ENCODE measurements at regions not wholly inside any gene's neighbourhood (a gene's known extent, or its start where the extent isn't known, plus 50 kb on each side); places are given as distances from the start of the nearest gene placed in this dataset.
A peak's percentile ranks its signal among the peaks of the same experiment; 100 is the strongest.

- TF ChIP-seq ZNF655 (CRISPR knock-in tag; IDR thresholded peaks at IDR 0.05) (no peak), ZMIZ1 (IDR thresholded peaks at IDR 0.05; ENCODE audit: low read depth in 2 of 2, low read length in 2 of 2) (no peak), FOXK2 (conservative IDR thresholded peaks at IDR 0.05 in 1 of 2, IDR thresholded peaks at IDR 0.05 in 1 of 2; ENCODE audit: low read depth in 2 of 2) (no peak), HLTF (IDR thresholded peaks at IDR 0.05) (no peak), E2F6 (IDR thresholded peaks at IDR 0.05; ENCODE audit: borderline replicate concordance in 1 of 2, extremely low read depth in 1 of 2, insufficient read depth in 1 of 2, insufficient read length in 1 of 2, low read depth in 1 of 2, low read length in 1 of 2, poor library complexity in 1 of 2, severe bottlenecking in 1 of 2) (no peak), TFAM (CRISPR knock-in tag; conservative IDR thresholded peaks at IDR 0.05) (no peak), ZBTB12 (CRISPR knock-in tag; IDR thresholded peaks at IDR 0.05) (no peak), CTCF (IDR thresholded peaks at IDR 0.05 in 2 of 3, conservative IDR thresholded peaks at IDR 0.05 in 1 of 3; ENCODE audit: insufficient read depth in 2 of 3, low read depth in 1 of 3, low read length in 3 of 3) (peak; percentile 39 to 50 (median 49); a peak in 5 of 6 replicates)
Observed at GRCh38 chr17:74008196-74008595, 195.3 kb upstream of the RPL38 start (continued).
